B cell (primary cell): ENCODE measurements at regions not wholly inside any gene's neighbourhood (a gene's known extent, or its start where the extent isn't known, plus 50 kb on each side); places are given as distances from the start of the nearest gene placed in this dataset.

Source experiments
- ATAC-seq: fragments of 200-7000 bp; cut with Tn5 transposase; one replicate; pipeline ENCODE4 v1.10.0; 2021; ENCODE audit warnings: low read depth, mild to moderate bottlenecking, moderate number of reproducible peaks, moderate library complexity
- CTCF ChIA-PET: fragments of 350-600 bp; sonication (Branson Sonifier 250); formaldehyde crosslinking; loops from one replicate; lab custom pipeline; 2021; ENCODE audit warnings: antibody characterized with exemption, inconsistent platforms; lab: Charles Lee
- POLR2A ChIA-PET: fragments of 350-600 bp; sonication (Branson Sonifier 250); formaldehyde crosslinking; loops from one replicate; lab custom pipeline; 2021; ENCODE audit warnings: antibody characterized with exemption; lab: Charles Lee
- DNase-seq: peaks from one replicate; pipeline ENCODE4 v3.0.0; 2013
- H2AFZ ChIP-seq: 2 replicates; pipeline ENCODE4 v1.6.1; 2012; ENCODE audit warnings: mild to moderate bottlenecking, low read depth, low read length; ENCODE audit not compliant: insufficient read depth, poor library complexity, severe bottlenecking
- H3K27ac ChIP-seq, 2 donors: 1 replicate in 1 of 2; 2 replicates in 1 of 2; pipeline ENCODE4 v1.5.1; 2012 to 2013; ENCODE audit warnings: low read length in 2 of 2, mild to moderate bottlenecking in 2 of 2, moderate library complexity in 1 of 2
- H3K27me3 ChIP-seq, 4 experiments: fragments of 200-600 bp in 1 of 4; sonication (generic) in 1 of 4; replicated peaks in 1 of 4; 1 replicate in 2 of 4; 2 replicates in 2 of 4; pipeline versions ENCODE4 v1.6.1 to v1.7.0; 2013 to 2016; ENCODE audit warnings: low read length in 3 of 4, mild to moderate bottlenecking in 2 of 4, mixed read lengths in 1 of 4, moderate library complexity in 1 of 4; ENCODE audit not compliant: insufficient read depth in 4 of 4, control insufficient read depth in 3 of 4; ENCODE audit errors: control extremely low read depth in 1 of 4
- H3K36me3 ChIP-seq, 2 experiments: replicated peaks in 1 of 2; 1 replicate in 1 of 2; 2 replicates in 1 of 2; pipeline versions ENCODE4 v1.6.1 to v1.7.1; 2013; ENCODE audit warnings: low read length in 1 of 2; ENCODE audit not compliant: insufficient read depth in 2 of 2, control insufficient read depth in 1 of 2; ENCODE audit errors: control extremely low read depth in 1 of 2, extremely low read depth in 1 of 2
- H3K4me1 ChIP-seq, 2 donors: fragments of 200-600 bp in 1 of 2; sonication (generic) in 1 of 2; 1 replicate in 1 of 2; 2 replicates in 1 of 2; pipeline versions ENCODE4 v1.5.1 to v1.6.1; 2013 to 2017; ENCODE audit warnings: low read length in 2 of 2; ENCODE audit not compliant: control insufficient read depth in 2 of 2, insufficient read depth in 2 of 2
- H3K4me2 ChIP-seq: replicated peaks from 2 replicates; pipeline ENCODE3; 2012; ENCODE audit warnings: mild to moderate bottlenecking, low read depth, low read length; ENCODE audit not compliant: poor library complexity, severe bottlenecking
- H3K4me3 ChIP-seq, 5 experiments: fragments of 200-600 bp in 1 of 5; sonication (generic) in 1 of 5; 1 replicate in 3 of 5; 2 replicates in 2 of 5; pipeline versions ENCODE4 v1.5.1 to v1.7.0; 2011 to 2016; ENCODE audit warnings: low read length in 4 of 5, mild to moderate bottlenecking in 4 of 5, low read depth in 2 of 5, control low read depth in 1 of 5, moderate library complexity in 1 of 5; ENCODE audit not compliant: insufficient read depth in 1 of 5; ENCODE audit errors: control extremely low read depth in 1 of 5, extremely low read depth in 1 of 5
- H3K79me2 ChIP-seq: fragments of 200-600 bp; sonication (generic); one replicate; pipeline ENCODE4 v1.6.0; 2016; ENCODE audit warnings: low read length; ENCODE audit not compliant: control insufficient read depth, insufficient read depth
- H3K9ac ChIP-seq: fragments of 200-600 bp; sonication (generic); 2 replicates; pipeline ENCODE4 v1.6.1; 2017; ENCODE audit warnings: mild to moderate bottlenecking, low read length, moderate library complexity
- H3K9me3 ChIP-seq, 3 donors: one replicate each; pipeline versions ENCODE4 v1.6.1 to v1.7.1; 2013; ENCODE audit warnings: low read length in 2 of 3; ENCODE audit not compliant: control insufficient read depth in 2 of 3, insufficient read depth in 1 of 3; ENCODE audit errors: control extremely low read depth in 1 of 3
- H4K20me1 ChIP-seq: 2 replicates; pipeline ENCODE4 v1.6.0; 2012; ENCODE audit warnings: mild to moderate bottlenecking, low read length; ENCODE audit not compliant: insufficient read depth, control insufficient read depth, poor library complexity, severe bottlenecking
- H3K27ac Mint-ChIP-seq: one replicate; pipeline ENCODE4 v1.8.0; 2021; ENCODE audit warnings: mixed read lengths
- H3K27me3 Mint-ChIP-seq: one replicate; pipeline ENCODE4 v1.8.0; 2021; ENCODE audit warnings: mixed read lengths
- H3K4me1 Mint-ChIP-seq: one replicate; pipeline ENCODE4 v1.8.0; 2021; ENCODE audit warnings: mixed read lengths
- H3K4me3 Mint-ChIP-seq: one replicate; pipeline ENCODE4 v1.8.0; 2021; ENCODE audit warnings: mixed read lengths
- H3K9me3 Mint-ChIP-seq: one replicate; pipeline ENCODE4 v1.8.0; 2022; ENCODE audit warnings: mixed read lengths; ENCODE audit not compliant: insufficient read depth
- EZH2 ChIP-seq: IDR thresholded peaks from 2 replicates; pipeline ENCODE4 v1.6.1; 2012; ENCODE audit warnings: borderline replicate concordance, low read depth, mild to moderate bottlenecking, moderate library complexity, low read length; ENCODE audit not compliant: insufficient read depth, poor library complexity, severe bottlenecking
- WGBS: methylation state at CpG from one replicate; pipeline ENCODE4 v1.1.5; 2013; ENCODE audit warnings: missing lambda C conversion rate; ENCODE audit not compliant: insufficient coverage; 5-methylcytosine and 5-hydroxymethylcytosine counted together
- intact Hi-C: fragments of 100-400 bp; cut with micrococcal nuclease; formaldehyde crosslinking; loops from one replicate; pipeline ENCODE4 v1.10.0; 2022
- TF ChIP-seq, protein P1 (sequence below): fragments of 200-600 bp; IDR thresholded peaks from one replicate; pipeline ENCODE4 v1.8.0; 2022; ENCODE audit warnings: antibody characterized with exemption, mild to moderate bottlenecking

DNA sequence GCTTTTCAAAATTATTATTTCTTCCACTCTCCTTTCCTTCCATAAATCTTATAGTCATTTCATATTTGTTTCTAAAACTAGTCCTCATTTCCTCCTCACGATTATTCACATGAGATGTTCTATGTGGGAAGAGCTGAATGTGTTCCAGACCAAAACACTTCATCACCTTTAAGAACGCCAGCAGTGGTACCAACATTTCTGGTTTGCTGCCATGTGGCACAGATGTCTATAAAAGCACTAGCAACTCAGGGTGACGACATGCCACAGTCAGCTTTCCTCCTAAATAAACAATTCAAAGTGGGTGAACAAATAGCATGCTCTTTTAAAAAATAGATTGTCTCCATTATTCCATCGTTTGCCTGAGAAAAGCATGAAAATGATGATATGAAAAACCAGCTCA, 1217.8 kb upstream of the ADGRL2 start:
- DNase-seq = no peak
- Histone ChIP-seq H3K27me3 (no peaks in the 10 kb centered on the region), H3K9me3 (peaks cover 0 to 6% (median 0%) of the 10 kb centered on the region in 3 donors), H4K20me1 (no peaks in the 10 kb centered on the region), H3K9ac (no peak overlapping the region), H3K4me3 (no peak overlapping the region), H3K4me2 (no peak overlapping the region), H3K27ac (no peak overlapping the region), H3K4me1 (no peaks in the 10 kb centered on the region), H2AFZ (no peak overlapping the region), H3K36me3 (no peaks in the 10 kb centered on the region), H3K79me2 (no peaks in the 10 kb centered on the region)
- ATAC-seq = no peak
- Mint-ChIP-seq H3K4me3 (no peak overlapping the region), H3K4me1 (no peaks in the 10 kb centered on the region), H3K27me3 (no peaks in the 10 kb centered on the region), H3K27ac (no peak overlapping the region), H3K9me3 (no peaks in the 10 kb centered on the region)
- ChIA-PET POLR2A (no interaction called here), CTCF (no interaction called here)
- no CpG with 5 or more reads among the region's 4 CpGs for WGBS
- intact Hi-C loops = no loop called here
- TF ChIP-seq EZH2 = no peak
- TF ChIP-seq, protein P1, sequence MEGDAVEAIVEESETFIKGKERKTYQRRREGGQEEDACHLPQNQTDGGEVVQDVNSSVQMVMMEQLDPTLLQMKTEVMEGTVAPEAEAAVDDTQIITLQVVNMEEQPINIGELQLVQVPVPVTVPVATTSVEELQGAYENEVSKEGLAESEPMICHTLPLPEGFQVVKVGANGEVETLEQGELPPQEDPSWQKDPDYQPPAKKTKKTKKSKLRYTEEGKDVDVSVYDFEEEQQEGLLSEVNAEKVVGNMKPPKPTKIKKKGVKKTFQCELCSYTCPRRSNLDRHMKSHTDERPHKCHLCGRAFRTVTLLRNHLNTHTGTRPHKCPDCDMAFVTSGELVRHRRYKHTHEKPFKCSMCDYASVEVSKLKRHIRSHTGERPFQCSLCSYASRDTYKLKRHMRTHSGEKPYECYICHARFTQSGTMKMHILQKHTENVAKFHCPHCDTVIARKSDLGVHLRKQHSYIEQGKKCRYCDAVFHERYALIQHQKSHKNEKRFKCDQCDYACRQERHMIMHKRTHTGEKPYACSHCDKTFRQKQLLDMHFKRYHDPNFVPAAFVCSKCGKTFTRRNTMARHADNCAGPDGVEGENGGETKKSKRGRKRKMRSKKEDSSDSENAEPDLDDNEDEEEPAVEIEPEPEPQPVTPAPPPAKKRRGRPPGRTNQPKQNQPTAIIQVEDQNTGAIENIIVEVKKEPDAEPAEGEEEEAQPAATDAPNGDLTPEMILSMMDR = no peak

DNA sequence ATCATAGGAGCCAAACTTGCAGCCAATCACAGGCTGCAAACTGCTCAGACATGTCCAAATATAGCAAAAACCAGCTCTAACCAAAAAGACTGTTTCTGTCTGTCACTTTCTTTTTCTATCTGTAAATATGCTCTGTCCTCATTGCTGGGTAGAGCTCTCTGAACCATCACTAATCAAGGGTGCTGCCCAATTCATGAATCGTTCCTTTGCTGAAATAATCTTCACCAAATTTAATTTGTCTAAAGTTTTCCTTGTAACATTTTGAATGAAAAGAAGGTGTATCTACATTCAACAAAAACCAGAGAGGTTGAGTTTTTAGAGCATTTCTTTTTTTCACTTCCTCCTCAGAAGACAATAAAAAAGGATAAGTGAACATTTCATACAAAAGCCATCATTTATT, 1221.7 kb upstream of the ADGRL2 start:
- intact Hi-C loops = no loop called here
- H3K9ac ChIP-seq = no peak overlapping the region
- DNase-seq (no peak), ATAC-seq (no peak)
- H3K79me2 ChIP-seq = no peaks in the 10 kb centered on the region
- H3K4me3 ChIP-seq = no peak overlapping the region
- Mint-ChIP-seq H3K27ac (no peak overlapping the region), H3K4me1 (no peaks in the 10 kb centered on the region), H3K27me3 (no peaks in the 10 kb centered on the region), H3K9me3 (no peaks in the 10 kb centered on the region), H3K4me3 (no peak overlapping the region)
- ChIA-PET CTCF (no interaction called here), POLR2A (no interaction called here)
- H2AFZ ChIP-seq = no peak overlapping the region
- no peaks in the 10 kb centered on the region for H3K4me1 ChIP-seq
- no CpG with 5 or more reads among the region's 1 CpG for WGBS
- peaks cover 0 to 6% (median 0%) of the 10 kb centered on the region in 3 donors for H3K9me3 ChIP-seq
- H3K4me2 ChIP-seq = no peak overlapping the region
- H3K27me3 ChIP-seq = no peaks in the 10 kb centered on the region
- TF ChIP-seq, protein P1 = no peak
- TF ChIP-seq EZH2 = no peak
- H4K20me1 ChIP-seq = no peaks in the 10 kb centered on the region
- H3K27ac ChIP-seq = no peak overlapping the region
- H3K36me3 ChIP-seq = no peaks in the 10 kb centered on the region
